Myocyte (in vitro differentiated cells): ENCODE measurements at regions not wholly inside any gene's neighbourhood (a gene's known extent, or its start where the extent isn't known, plus 50 kb on each side); places are given as distances from the start of the nearest gene placed in this dataset.
"Not testable (repeated sequence)": the region's sequence is repeated elsewhere in the genome, so short reads cannot be mapped to it uniquely, and the experiment has no call there.

Experiments used
- DNase-seq: peaks from one replicate; pipeline ENCODE4 v3.0.0-alpha.2; 2012; ENCODE audit warnings: low read depth

DNA sequence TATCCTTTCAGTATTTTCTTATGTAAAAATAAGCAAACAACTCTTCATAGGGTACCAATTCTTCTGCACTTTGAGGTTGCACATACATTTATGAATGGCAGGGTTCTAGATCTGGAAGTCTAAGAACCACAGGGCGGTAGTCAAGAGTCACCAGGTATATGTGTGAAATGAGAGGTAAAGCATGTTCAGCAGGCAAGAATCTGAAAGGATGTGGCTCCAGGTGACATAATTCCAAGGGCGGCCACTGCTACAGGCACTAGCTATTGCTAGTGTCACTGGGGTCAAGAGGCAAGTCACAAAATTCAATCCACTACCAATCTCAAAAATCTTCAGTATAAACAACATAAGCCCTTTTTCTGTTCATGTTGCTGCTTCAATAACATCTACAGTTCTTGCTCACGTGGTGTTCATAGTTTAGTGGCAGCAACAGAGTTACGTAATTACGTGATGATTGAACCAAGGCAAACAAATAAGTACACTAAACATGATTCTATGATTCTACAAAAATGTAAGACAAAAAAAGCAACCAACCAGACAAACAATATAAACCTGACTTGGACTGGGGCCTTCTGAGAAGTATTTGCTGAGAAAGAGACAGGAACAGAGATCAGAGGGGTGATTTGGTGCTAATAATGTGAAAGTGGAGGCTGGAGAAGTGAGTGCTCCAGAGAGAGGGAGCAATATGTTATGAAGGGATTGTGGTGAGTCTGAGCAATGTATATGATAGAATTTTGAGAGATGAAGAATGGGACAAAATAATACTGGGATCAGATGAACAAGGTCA is 101.7 kb downstream of the NAA11 start:
- no peak for DNase-seq

DNA sequence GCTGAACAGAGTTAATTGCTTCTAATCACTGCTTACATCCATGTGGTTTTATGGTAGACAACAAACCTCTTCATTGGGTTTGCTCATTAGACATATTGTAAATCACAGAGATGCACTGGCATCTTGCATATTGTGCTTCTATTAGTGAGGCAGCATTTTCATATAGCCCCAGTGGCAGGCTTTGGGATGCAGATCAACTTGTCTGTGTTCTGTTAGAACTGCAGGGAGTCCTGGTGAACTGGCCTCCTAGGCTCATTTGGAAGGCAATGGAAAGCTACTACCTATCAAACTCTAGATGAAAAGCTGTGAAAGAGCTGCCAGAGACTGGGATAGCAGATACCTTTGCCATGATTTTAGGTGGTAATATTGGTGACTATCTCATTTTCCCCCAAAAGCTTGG is 108.8 kb downstream of the NAA11 start:
- DNase-seq = no peak

DNA sequence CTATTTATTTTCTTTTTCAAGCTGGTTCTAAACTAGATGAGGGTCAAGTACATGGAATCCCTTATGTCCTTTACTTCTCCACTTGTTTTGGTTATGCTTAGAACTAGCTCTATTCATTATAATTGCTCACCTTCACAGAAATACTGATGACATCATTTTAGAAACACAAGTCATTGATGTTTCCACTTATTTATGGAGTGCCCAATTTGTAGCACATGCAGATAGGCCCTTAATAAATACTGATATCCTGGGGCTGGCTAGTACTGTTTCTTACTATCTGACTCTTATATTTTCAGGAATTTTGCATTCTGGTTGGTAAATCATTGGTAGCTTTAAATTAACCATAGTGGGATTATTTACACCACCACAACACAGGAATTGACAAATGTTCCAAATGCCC is 112.2 kb downstream of the NAA11 start:
- DNase-seq = no peak

DNA sequence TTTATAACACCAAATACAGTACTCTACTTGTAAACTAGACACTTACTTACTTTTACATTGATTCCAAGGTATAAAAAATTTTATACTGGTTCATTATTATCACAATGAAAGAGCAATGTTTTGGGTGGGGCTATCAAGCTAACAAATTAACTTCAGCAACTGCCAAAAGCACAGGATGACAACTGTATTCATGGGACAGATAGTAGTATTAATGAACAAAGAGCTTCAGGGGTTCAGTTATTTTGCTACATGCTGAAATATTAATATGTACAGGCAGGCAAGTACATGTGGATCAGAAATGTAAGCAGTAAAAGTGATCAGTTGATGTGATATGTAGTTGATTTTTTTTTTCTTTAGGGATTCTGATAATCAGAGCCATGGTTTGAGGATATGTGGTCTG is 112.9 kb downstream of the NAA11 start:
- no peak for DNase-seq

DNA sequence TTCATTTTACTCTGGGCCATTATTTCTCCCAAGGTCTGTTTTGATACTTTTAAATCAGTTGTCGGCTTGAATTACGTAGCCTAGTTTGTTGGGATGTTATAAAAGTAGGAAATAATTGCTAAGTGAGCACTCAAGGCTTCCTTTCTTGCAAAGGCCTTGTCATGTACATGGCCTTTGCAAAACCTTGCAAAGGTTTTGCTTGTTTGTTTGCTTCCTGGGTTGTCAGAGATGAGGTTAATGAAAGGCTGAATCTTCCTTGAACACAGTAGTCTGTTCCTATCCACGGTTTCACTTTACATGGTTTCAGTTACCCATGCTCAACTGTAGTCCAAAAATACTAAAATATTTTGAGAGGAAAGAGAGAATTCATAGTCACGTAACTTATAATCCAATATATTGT is 113.5 kb downstream of the NAA11 start:
- DNase-seq = no peak

DNA sequence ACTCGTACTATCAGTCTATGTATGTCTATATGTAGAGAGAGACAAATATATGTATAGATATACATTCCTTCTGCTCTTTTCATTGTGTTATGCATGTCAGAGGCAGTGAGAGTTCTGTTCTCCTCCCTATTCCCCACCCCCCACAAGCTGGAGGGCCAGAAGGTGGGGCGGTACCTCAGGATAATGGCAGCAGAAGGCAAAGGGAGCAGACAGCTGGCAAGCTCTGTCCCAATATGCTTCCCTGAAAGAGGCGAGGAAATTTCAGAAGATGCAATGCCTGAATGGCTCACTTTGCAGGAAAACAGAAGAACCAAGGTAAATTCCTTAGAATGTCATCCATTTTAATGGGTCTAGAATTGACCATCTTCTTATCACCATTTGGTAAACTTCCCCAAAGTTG is 114.4 kb downstream of the NAA11 start:
- DNase-seq = no peak

DNA sequence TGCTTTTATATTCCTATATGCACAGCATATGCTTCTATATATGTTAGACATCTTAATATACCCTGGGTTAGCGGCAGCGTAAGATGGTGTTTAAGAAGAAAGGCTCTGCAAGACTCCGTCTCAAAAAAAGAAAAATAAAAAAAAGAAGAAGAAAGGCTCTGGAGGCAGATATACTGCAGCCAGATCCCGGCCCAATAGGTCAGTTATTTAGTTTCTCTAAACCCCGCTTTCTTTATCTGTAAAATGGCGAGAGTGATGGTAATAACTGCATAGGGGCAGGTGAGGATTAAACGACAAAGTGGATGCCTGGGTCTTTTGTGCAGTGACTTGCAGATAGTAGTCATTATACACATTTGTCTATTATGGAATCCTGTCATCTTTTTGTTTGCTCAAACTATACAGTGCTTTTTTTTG is 115.2 kb downstream of the NAA11 start:
- DNase-seq = no peak

DNA sequence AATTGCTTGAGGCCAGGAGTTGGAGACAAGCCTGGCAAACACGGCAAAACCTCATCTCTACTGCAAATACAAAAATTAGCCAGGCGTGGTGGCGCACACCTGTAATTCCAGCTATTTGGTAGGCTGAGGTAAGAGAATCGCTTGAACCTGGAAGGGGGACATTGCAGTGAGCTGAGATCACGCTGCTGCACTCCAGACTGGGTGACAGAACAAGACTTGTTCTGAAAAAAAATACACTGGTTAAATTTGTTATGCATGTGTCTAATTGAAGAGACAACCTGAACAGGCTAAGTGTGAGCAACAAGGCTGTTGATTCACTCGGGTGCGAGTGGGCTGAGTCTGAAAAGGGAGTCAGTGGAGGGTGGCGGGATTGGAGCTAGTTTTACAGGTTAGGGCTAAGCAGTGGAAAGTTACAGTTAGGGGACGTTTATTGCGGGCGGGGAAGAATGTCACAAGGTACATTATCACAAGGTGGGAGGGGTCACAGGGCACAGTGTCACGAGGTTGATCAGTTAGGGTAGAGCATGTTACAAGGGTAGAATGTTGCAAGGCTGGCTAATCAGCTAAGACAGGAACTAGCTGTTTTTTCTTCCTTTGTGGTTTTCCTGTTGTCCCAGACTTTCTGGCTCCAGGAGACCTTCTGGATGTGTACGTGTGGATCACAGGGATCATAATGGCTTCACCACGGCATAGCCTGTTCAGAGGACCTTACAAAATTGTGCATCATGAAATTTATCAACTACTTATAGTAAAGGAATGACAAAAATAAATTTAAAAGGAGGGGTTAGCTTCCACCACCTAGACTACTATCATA is 115.8 kb downstream of the NAA11 start:
- no peak for DNase-seq

DNA sequence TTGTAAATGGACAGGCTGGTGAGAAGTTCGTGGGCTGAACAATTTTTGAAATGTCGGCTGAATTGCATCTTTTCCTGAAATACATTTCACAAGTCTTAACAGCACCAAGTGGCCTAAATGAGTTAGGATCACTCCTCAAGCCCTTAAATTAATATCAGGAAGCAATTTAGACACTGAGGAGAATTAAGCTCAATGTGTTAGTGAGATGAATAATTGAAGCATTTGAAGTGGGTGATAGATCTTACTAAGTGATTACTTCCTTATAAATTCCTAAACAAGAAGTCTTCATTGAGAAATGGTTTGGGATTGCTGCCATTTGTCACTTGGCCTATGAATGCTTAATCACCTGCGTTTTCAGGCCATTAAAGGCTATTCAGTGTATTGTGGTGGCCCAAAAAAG is 116.8 kb downstream of the NAA11 start:
- no peak for DNase-seq

DNA sequence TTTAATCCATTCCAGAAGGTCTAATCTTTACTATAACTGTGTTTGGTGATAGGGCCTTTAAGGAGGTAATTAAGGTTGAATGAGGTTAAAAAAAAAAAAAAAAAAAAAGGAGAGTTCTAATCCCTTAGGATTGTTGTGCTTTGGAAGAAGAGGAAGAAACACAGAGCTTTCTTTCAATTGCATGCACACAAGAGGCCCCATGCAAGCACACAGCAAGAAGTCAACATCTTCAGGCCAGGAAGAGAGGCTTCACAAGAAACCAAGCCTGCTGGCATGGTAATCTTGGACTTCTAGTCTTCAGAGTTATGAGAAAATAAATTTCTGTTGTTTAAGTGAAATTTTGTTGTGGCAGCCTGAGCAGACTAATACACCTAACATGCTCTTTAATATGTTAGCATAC is 118.6 kb downstream of the NAA11 start:
- no peak for DNase-seq

DNA sequence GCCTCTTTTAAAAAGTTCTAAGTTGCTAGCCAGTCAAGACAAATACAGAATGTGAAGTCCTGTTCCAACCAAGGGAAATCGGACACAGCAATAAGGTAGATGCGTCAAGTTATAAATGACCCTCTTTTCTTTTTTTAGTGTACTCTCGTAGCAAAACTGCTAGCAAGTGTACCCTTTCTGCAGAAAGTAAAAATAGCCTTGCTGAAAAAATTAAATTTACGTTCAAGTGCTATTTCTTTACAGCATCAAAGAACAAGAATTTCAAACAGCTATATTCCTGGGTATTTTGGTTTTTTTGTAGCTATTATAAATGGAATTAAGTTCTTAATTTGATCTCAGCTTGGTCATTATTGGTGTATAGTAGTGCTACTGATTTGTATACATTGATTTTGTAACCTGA is 119.2 kb downstream of the NAA11 start:
- no peak for DNase-seq

DNA sequence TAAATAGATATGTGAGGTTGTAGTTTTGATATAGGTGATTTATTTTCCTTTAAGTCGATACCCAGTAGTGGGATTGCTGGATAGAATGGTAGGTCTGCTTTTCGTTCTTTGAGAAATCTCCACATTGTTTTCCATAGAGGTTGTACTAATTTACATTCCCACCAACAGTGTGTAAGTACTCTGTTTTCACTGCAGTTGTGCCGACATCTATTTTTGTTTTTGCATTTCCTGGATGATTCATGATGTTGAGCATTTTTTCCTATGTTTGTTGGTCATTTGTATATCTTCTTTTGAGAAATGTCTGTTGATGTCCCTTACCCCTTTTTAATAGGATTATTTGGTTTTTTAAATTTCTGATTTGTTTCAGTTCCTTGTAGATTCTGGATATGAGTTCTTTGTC is 120.7 kb downstream of the NAA11 start:
- no peak for DNase-seq

DNA sequence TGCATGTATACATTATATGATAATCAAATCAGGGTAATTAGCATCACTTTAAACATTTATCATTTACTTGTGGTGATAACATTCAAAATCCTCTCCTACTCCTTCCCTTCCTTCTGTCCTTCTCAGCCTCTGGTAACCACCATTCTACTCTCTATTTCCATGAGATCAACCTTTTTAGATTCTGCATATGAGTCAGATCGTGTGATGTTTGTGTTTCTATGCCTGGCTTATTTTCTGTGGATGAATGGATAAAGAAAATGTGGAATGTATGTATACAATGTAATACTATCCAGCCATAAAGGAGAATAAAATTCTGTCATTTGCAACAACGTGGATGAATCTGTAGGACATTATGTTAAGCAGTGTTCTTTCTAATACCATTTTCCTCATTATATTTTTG is 123.9 kb downstream of the NAA11 start:
- DNase-seq = no peak

DNA sequence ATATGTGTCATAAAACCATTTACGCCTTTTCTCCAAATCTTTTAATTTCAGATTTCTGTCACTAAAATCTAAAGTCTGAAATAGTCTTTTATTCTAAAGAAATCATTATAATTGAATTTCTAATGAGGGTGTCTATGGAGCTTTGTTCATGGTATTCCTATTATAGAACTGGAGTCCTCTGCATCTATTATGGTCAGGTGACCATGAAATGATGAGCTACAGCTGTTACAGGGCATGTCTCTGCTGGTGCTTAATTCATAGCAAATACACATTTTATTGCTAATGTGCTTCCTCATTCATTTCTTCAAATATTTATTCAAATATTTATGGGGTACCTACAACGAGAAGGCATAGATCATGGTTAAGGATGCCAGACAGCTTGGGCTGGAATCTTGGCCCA is 126.1 kb downstream of the NAA11 start:
- DNase-seq = no peak

DNA sequence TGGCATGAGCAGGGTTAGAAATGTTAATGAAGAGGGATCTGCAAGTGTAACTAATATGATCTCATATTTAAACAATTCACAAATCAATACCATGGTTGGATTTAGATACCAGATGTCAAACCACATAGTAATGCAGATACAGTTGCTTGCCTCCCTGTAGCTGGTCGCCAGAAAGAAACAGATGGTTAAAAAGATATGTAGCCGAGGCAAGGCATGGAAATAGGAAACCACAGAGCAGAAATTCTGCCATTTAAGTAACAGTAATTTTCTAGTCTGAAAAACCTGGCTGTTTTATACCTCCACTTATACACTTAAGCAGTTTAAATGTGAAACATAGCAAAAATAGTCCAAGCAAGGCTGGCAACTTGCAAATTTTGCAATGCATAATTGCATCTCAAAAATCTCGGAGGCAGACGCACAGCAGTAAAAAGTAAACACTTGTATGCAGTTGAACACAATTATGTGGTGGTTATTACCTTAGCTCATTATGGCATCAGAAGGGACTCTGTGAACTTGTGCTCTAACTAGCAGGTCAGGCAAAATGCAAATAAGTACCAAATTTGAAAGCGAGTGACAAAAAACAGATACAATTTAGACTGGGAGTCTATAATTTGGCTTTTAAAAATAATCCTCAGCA is 126.8 kb downstream of the NAA11 start:
- peak; percentile 16 for DNase-seq

DNA sequence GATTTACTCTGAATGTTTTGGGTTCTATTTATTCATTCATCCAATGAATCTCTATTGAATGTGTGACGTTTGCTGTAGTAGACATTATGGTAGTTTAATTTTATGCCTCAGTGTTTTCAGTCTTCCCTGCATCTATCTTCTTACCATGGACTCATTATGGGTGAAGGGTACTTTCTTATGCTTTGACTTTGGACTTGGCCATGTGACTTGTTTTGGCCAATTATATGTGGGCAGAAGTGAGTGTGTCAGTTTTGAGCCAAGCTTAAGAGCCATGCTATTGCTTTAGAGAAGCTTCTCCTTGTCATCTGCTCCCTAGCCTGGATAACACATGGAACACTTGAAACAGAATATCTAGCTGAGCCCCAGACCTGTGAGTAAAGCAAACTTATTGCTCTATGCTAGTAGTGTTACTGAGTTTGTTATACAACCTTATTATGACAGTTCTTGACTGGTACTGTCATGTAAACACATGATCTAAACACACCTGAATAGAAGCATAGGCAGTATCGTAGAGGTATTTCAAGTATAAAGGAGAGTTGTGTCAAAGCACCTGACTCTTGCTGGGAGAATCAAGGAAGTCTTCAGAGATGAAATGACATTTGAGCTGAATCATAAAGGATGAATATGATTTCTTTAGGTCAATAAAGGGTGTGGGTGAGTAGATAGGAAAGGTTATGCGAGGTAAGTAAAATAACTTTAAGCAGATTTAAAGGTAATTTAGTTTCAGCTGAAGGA is 128.4 kb downstream of the NAA11 start:
- DNase-seq = no peak

DNA sequence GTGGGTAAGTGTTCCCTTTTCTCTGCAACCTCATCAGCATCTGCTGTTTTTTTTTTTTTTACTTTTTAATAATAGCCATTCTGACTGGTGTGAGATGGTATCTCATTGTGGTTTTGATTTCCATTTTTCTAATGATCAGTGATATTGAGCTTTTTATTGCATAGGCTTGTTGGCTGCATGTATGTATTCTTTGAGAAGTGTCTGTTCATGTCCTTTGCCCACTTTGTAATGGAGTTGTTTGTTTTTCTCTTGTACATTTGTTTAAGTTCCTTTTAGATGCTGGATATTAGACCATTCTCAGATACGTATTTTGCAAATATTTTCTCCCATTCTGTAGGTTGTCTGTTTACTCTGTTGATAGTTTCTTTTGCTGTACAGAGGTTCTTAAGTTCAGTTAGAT is 134.6 kb downstream of the NAA11 start:
- DNase-seq = not testable (repeated sequence)

DNA sequence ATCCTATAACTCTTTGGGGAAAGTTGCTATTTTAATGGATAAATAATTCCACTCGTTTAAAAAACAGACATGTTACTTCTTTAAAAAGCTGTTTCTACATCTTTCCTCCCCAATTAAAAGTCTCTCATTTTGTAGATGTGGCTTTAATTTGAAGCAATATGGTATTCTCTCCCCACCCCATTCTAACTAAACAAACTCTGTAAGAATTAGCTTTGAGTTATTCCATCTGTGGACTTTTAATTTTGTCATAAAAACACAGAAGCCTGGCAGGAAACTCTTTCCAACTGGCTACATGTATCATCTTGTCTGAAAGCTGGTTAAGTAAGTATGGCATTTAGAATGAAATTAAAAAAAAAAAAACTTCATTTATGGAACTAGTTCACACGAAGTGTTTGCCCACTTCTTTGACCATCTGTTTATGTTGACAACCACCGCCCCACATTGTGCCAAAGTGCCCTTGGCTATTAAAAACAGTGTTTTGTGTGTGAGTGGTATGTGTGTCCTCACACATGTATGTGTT is 140.3 kb downstream of the NAA11 start:
- DNase-seq = no peak

DNA sequence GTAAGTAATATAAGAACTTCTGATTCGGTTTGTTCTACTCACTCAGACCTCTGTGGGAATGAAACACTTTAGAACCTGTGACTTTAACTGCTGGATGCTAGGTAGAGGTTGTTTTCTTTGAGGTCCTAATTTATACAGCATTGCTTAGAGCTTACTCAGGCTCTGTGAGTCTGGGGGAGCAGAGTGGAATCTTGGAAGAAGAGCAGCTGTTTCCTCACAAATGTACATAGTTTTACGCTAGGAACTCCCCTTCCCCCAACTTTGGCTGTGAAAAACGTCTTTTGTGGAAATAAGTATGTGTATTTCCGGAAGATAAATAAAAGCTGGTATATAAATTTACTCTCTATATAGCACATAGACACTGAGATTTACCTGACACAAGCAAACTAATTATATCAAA is 141.4 kb downstream of the NAA11 start:
- DNase-seq = no peak

DNA sequence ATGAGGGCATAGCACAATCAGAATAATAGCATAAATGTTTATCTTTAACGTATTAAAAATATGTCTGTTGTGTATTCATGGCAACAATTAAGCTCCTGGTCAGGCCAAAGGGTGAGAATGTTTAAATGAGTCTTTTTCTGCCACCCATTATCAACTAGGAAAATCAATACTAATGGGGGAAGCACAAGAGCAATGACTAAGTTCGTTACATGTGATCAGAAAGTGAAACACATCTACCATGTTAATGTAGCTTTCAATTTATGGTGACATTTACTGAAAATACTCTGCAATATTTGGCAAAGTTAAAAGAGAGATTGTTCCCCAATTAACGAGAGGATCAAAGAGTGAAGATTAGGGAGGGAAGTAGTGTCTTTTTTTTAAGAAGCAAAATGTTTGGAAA is 143.7 kb downstream of the NAA11 start:
- DNase-seq = no peak

DNA sequence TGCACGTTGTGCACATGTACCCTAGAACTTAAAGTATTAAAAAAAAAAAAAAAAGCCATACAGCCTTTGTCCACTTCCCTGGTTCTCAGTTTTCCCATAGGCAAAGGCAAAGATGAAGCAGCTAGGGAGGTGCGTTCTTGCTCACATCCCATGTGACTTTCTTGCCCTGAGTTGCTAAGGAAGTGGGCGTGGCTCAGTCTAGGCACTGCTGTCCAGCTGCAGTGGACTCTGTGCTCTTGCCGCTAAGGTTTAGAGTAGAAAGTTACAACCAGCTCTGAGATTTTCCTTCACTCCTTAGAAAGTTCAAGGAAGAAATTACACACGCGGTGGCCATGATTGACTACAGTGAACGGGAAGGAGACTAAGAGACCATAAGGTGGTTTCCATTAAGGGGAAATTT is 144.7 kb downstream of the NAA11 start:
- DNase-seq = no peak
